Fibroblast of lung (primary cell): ENCODE measurements at regions not wholly inside any gene's neighbourhood (a gene's known extent, or its start where the extent isn't known, plus 50 kb on each side); places are given as distances from the start of the nearest gene placed in this dataset.

ENCODE experiments used
- DNase-seq, 2 donors: peaks; one replicate each; pipeline versions ENCODE4 v3.0.0 to v3.0.0-alpha.2; 2010; ENCODE audit warnings: low read depth in 2 of 2
- H2AFZ ChIP-seq: 2 replicates; pipeline ENCODE4 v1.5.1; 2012; ENCODE audit warnings: low read length, control low read depth, inconsistent platforms
- H3K27ac ChIP-seq: 2 replicates; pipeline ENCODE4 v1.5.1; 2011; ENCODE audit warnings: low read length, control low read depth; ENCODE audit not compliant: insufficient read depth
- H3K27me3 ChIP-seq: 2 replicates; pipeline ENCODE4 v1.5.1; 2011; ENCODE audit warnings: mild to moderate bottlenecking, low read length; ENCODE audit not compliant: control insufficient read depth, insufficient read depth
- H3K36me3 ChIP-seq: 2 replicates; pipeline ENCODE4 v1.5.1; 2011; ENCODE audit warnings: low read length; ENCODE audit not compliant: control insufficient read depth, insufficient read depth
- H3K4me1 ChIP-seq: 2 replicates; pipeline ENCODE4 v1.5.1; 2011; ENCODE audit warnings: low read length; ENCODE audit not compliant: control insufficient read depth, insufficient read depth; ENCODE audit errors: extremely low read depth
- H3K4me2 ChIP-seq: 2 replicates; pipeline ENCODE4 v1.5.1; 2011; ENCODE audit warnings: low read length, control low read depth; ENCODE audit not compliant: insufficient read depth; ENCODE audit errors: extremely low read depth
- H3K4me3 ChIP-seq, 4 experiments: fragments of 200-600 bp in 1 of 4; sonication (generic) in 1 of 4; replicated peaks in 1 of 4; 2 replicates each; pipeline ENCODE4 v1.5.1; 2011 to 2016; ENCODE audit warnings: low read length in 4 of 4, low read depth in 3 of 4, mild to moderate bottlenecking in 3 of 4, control low read depth in 2 of 4, inconsistent platforms in 1 of 4, mixed read lengths in 1 of 4; ENCODE audit not compliant: insufficient read depth in 1 of 4; ENCODE audit errors: control extremely low read depth in 1 of 4
- H3K79me2 ChIP-seq: 2 replicates; pipeline ENCODE4 v1.5.1; 2012; ENCODE audit warnings: mild to moderate bottlenecking, low read length, inconsistent platforms; ENCODE audit not compliant: control insufficient read depth, insufficient read depth
- H3K9ac ChIP-seq: 2 replicates; pipeline ENCODE4 v1.5.1; 2011; ENCODE audit warnings: mild to moderate bottlenecking, low read length, control low read depth; ENCODE audit not compliant: insufficient read depth
- H3K9me3 ChIP-seq: 2 replicates; pipeline ENCODE4 v1.5.1; 2012; ENCODE audit warnings: low read depth, low read length; ENCODE audit not compliant: control insufficient read depth, insufficient read depth
- H4K20me1 ChIP-seq: 2 replicates; pipeline ENCODE4 v1.5.1; 2011; ENCODE audit warnings: low read length; ENCODE audit not compliant: control insufficient read depth, insufficient read depth; ENCODE audit errors: extremely low read depth
- EZH2 ChIP-seq: IDR thresholded peaks from 2 replicates; pipeline ENCODE4 v1.5.1; 2012; ENCODE audit warnings: low read length, control low read depth, mild to moderate bottlenecking; ENCODE audit errors: missing control alignments
- TF ChIP-seq, protein P1 (sequence below), 2 donors: IDR thresholded peaks in 1 of 2; conservative IDR thresholded peaks in 1 of 2; 1 replicate in 1 of 2; 2 replicates in 1 of 2; pipeline ENCODE4 v1.5.1; 2011 to 2012; ENCODE audit warnings: low read length in 2 of 2, control low read depth in 1 of 2, inconsistent platforms in 1 of 2, low read depth in 1 of 2, mild to moderate bottlenecking in 1 of 2

DNA sequence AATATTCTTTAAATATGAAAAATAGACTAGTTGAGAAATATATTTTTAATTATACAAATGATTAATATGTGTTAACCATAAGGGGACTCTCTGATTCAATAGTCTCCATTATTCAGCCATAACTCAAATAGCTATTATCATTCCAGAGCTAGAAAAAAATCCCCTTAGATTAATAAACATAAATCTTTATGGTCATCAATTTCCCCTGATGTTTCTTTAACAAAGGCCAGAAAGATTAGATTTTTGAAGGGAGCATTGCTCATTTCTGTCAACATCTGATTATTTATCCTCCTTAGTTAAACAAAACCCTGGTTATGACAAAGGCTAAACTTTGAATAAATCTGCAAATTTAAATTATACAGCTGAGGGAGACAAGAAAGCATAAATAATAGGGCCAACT, 215.7 kb downstream of the PLA2G4A start:
- no peaks in the 10 kb centered on the region for H3K79me2 ChIP-seq
- no peak for TF ChIP-seq EZH2
- TF ChIP-seq, protein P1, sequence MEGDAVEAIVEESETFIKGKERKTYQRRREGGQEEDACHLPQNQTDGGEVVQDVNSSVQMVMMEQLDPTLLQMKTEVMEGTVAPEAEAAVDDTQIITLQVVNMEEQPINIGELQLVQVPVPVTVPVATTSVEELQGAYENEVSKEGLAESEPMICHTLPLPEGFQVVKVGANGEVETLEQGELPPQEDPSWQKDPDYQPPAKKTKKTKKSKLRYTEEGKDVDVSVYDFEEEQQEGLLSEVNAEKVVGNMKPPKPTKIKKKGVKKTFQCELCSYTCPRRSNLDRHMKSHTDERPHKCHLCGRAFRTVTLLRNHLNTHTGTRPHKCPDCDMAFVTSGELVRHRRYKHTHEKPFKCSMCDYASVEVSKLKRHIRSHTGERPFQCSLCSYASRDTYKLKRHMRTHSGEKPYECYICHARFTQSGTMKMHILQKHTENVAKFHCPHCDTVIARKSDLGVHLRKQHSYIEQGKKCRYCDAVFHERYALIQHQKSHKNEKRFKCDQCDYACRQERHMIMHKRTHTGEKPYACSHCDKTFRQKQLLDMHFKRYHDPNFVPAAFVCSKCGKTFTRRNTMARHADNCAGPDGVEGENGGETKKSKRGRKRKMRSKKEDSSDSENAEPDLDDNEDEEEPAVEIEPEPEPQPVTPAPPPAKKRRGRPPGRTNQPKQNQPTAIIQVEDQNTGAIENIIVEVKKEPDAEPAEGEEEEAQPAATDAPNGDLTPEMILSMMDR (conservative IDR thresholded peaks at IDR 0.05 in 1 of 2, IDR thresholded peaks at IDR 0.05 in 1 of 2; ENCODE audit: low read depth in 1 of 2, low read length in 2 of 2): no peak
- H3K27ac ChIP-seq: no peak overlapping the region
- no peaks in the 10 kb centered on the region for H3K36me3 ChIP-seq
- no peak overlapping the region for H3K4me2 ChIP-seq
- H2AFZ ChIP-seq: no peak overlapping the region
- H4K20me1 ChIP-seq: no peaks in the 10 kb centered on the region
- no peak overlapping the region for H3K9ac ChIP-seq
- no peaks in the 10 kb centered on the region for H3K9me3 ChIP-seq
- DNase-seq: no peak
- H3K4me3 ChIP-seq: no peak overlapping the region
- H3K4me1 ChIP-seq: no peaks in the 10 kb centered on the region
- H3K27me3 ChIP-seq: no peaks in the 10 kb centered on the region

DNA sequence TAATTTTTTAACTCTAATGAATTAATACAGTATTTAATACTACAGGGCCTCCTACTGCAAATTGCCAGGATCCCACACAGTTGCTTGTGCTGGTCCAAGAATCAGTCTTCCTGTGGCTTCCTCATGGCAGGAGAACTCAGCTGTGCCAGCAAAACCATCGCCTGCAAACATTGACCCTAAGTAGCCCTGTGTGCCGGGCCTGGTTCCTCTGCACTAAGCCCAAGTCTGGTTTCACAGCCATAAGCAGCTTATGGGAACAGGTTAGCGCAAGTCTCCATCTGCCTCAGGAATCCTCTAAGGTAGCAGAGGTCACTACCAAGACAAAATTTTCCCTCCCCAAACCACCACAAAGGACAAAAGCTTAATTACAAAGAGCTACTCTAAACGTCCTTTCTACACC, 216.6 kb downstream of the PLA2G4A start:
- TF ChIP-seq, protein P1 (conservative IDR thresholded peaks at IDR 0.05 in 1 of 2, IDR thresholded peaks at IDR 0.05 in 1 of 2; ENCODE audit: low read depth in 1 of 2, low read length in 2 of 2): no peak
- TF ChIP-seq EZH2: no peak
- Histone ChIP-seq H3K4me1 (no peaks in the 10 kb centered on the region), H3K9me3 (no peaks in the 10 kb centered on the region), H2AFZ (no peak overlapping the region), H3K27me3 (no peaks in the 10 kb centered on the region), H3K9ac (no peak overlapping the region), H3K36me3 (no peaks in the 10 kb centered on the region), H3K27ac (no peak overlapping the region), H4K20me1 (no peaks in the 10 kb centered on the region), H3K4me3 (no peak overlapping the region), H3K79me2 (no peaks in the 10 kb centered on the region), H3K4me2 (no peak overlapping the region)
- no peak for DNase-seq

DNA sequence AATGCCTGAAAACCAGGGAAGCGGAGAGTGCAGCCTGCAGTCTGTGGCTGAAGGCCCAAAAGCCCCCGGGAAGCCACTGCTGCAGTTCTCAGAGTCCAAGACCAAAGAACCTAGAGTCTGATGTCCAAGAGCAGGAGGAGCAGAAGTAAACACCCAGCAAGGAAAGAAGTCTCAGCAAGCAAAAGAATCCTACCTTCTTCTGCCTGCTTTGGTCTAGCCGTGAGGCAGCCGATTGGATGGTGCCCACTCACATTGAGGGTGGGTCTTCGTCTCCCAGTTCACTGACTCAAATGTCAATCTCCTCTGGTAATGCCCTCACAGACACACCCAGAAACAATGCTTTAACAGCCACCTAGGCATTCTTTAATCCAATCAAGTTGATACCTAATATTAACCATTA, 217.5 kb downstream of the PLA2G4A start:
- Histone ChIP-seq H3K4me3 (no peak overlapping the region), H3K27ac (no peak overlapping the region), H2AFZ (no peak overlapping the region), H3K27me3 (no peaks in the 10 kb centered on the region), H3K9ac (no peak overlapping the region), H4K20me1 (no peaks in the 10 kb centered on the region), H3K79me2 (no peaks in the 10 kb centered on the region), H3K4me2 (no peak overlapping the region), H3K4me1 (no peaks in the 10 kb centered on the region), H3K36me3 (no peaks in the 10 kb centered on the region), H3K9me3 (no peaks in the 10 kb centered on the region)
- no peak for DNase-seq
- TF ChIP-seq, protein P1 (conservative IDR thresholded peaks at IDR 0.05 in 1 of 2, IDR thresholded peaks at IDR 0.05 in 1 of 2; ENCODE audit: low read depth in 1 of 2, low read length in 2 of 2): no peak
- TF ChIP-seq EZH2: no peak
